DND-41 (cell line): ENCODE measurements at regions not wholly inside any gene's neighbourhood (a gene's known extent, or its start where the extent isn't known, plus 50 kb on each side); places are given as distances from the start of the nearest gene placed in this dataset.

Source experiments
- ATAC-seq: fragments of 200-7000 bp; cut with Tn5 transposase; 3 replicates; pipeline ENCODE4 v1.9.1; 2021; ENCODE audit warnings: low read depth; ENCODE audit not compliant: insufficient read depth
- DNase-seq: peaks from one replicate; pipeline ENCODE4 v3.0.0-alpha.2; 2020
- H2AFZ ChIP-seq: 2 replicates; pipeline ENCODE4 v1.6.0; 2012; ENCODE audit warnings: low read depth, low read length
- H3K27ac ChIP-seq: 2 replicates; pipeline ENCODE4 v1.5.1; 2012; ENCODE audit warnings: low read length, inconsistent platforms
- H3K27me3 ChIP-seq: fragments of 200-600 bp; sonication (generic); 2 replicates; pipeline ENCODE4 v1.6.0; 2012; ENCODE audit warnings: low read length, mild to moderate bottlenecking, inconsistent platforms; ENCODE audit not compliant: insufficient read depth, poor library complexity
- H3K36me3 ChIP-seq: 2 replicates; pipeline ENCODE4 v1.5.1; 2012; ENCODE audit warnings: low read length, inconsistent platforms; ENCODE audit not compliant: insufficient read depth
- H3K4me1 ChIP-seq: 2 replicates; pipeline ENCODE4 v1.5.1; 2012; ENCODE audit warnings: mild to moderate bottlenecking, low read length; ENCODE audit not compliant: insufficient read depth
- H3K4me2 ChIP-seq: 2 replicates; pipeline ENCODE4 v1.6.0; 2012; ENCODE audit warnings: mild to moderate bottlenecking, moderate library complexity, low read length, inconsistent platforms; ENCODE audit not compliant: insufficient read depth
- H3K4me3 ChIP-seq, 2 experiments: fragments of 200-600 bp in 1 of 2; shearing (Covaris generic) in 1 of 2; 2 replicates each; pipeline ENCODE4 v1.5.1; 2012 to 2016; ENCODE audit warnings: inconsistent platforms in 2 of 2, low read length in 2 of 2, mild to moderate bottlenecking in 2 of 2, low read depth in 1 of 2, moderate library complexity in 1 of 2
- H3K79me2 ChIP-seq: 2 replicates; pipeline ENCODE4 v1.6.0; 2012; ENCODE audit warnings: low read length, inconsistent platforms; ENCODE audit not compliant: insufficient read depth
- H3K9ac ChIP-seq: 2 replicates; pipeline ENCODE4 v1.6.0; 2012; ENCODE audit warnings: low read depth, mild to moderate bottlenecking, inconsistent platforms, low read length, moderate library complexity
- H3K9me3 ChIP-seq: 2 replicates; pipeline ENCODE4 v1.5.1; 2012; ENCODE audit warnings: low read length, moderate library complexity, mild to moderate bottlenecking, inconsistent platforms; ENCODE audit not compliant: insufficient read depth, severe bottlenecking
- H4K20me1 ChIP-seq: 2 replicates; pipeline ENCODE4 v1.6.0; 2012; ENCODE audit warnings: low read length; ENCODE audit not compliant: insufficient read depth
- EZH2 ChIP-seq: IDR thresholded peaks from 3 replicates; pipeline ENCODE4 v1.6.1; 2012; ENCODE audit warnings: borderline replicate concordance, low read depth, mild to moderate bottlenecking, moderate library complexity, low read length, inconsistent platforms; ENCODE audit not compliant: severe bottlenecking
- TF ChIP-seq, protein P1 (sequence below): IDR thresholded peaks from 2 replicates; pipeline ENCODE4 v1.5.1; 2012; ENCODE audit warnings: borderline replicate concordance, low read length, moderate library complexity, mild to moderate bottlenecking; ENCODE audit not compliant: poor library complexity, severe bottlenecking; ENCODE audit errors: extremely low read depth

DNA sequence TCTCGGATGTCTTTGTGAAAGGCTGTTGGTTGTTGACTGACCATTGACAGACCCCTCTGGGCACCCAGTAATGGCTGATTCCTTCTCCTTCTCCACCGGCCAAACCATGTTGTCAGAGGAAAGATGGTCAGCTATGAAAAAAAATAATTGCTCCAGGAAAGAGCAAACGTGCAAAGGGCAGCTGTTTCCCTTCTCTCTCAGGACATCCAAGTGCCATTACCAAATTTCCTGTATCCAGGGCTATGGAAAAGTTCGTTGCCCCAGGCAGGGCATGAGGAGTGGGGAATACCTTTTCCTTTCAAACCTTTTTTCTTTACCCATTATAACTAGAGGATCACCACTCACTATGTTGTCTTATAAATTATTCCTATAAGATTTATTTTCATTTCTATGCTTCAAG, 321.5 kb upstream of the HNRNPA3 start:
- no peaks in the 10 kb centered on the region for H3K4me1 ChIP-seq
- no peak overlapping the region for H3K9ac ChIP-seq
- H4K20me1 ChIP-seq = no peaks in the 10 kb centered on the region
- ATAC-seq = no peak
- no peaks in the 10 kb centered on the region for H3K36me3 ChIP-seq
- no peak overlapping the region for H3K4me2 ChIP-seq
- no peak overlapping the region for H2AFZ ChIP-seq
- no peaks in the 10 kb centered on the region for H3K9me3 ChIP-seq
- TF ChIP-seq, protein P1, sequence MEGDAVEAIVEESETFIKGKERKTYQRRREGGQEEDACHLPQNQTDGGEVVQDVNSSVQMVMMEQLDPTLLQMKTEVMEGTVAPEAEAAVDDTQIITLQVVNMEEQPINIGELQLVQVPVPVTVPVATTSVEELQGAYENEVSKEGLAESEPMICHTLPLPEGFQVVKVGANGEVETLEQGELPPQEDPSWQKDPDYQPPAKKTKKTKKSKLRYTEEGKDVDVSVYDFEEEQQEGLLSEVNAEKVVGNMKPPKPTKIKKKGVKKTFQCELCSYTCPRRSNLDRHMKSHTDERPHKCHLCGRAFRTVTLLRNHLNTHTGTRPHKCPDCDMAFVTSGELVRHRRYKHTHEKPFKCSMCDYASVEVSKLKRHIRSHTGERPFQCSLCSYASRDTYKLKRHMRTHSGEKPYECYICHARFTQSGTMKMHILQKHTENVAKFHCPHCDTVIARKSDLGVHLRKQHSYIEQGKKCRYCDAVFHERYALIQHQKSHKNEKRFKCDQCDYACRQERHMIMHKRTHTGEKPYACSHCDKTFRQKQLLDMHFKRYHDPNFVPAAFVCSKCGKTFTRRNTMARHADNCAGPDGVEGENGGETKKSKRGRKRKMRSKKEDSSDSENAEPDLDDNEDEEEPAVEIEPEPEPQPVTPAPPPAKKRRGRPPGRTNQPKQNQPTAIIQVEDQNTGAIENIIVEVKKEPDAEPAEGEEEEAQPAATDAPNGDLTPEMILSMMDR = no peak
- TF ChIP-seq EZH2 = no peak
- no peak for DNase-seq
- H3K27ac ChIP-seq = no peak overlapping the region
- H3K27me3 ChIP-seq = peaks cover 8% of the 10 kb centered on the region
- no peaks in the 10 kb centered on the region for H3K79me2 ChIP-seq
- no peak overlapping the region for H3K4me3 ChIP-seq

GRCh38 chr2:176891857-176892256, 320.7 kb upstream of the HNRNPA3 start:
- H4K20me1 ChIP-seq = no peaks in the 10 kb centered on the region
- no peak overlapping the region for H3K4me2 ChIP-seq
- H3K27me3 ChIP-seq = peaks cover 8% of the 10 kb centered on the region
- H3K4me3 ChIP-seq = no peak overlapping the region
- ATAC-seq (no peak), DNase-seq (no peak)
- H2AFZ ChIP-seq = no peak overlapping the region
- H3K27ac ChIP-seq = no peak overlapping the region
- no peaks in the 10 kb centered on the region for H3K4me1 ChIP-seq
- no peaks in the 10 kb centered on the region for H3K79me2 ChIP-seq
- no peak overlapping the region for H3K9ac ChIP-seq
- TF ChIP-seq, protein P1 = no peak
- TF ChIP-seq EZH2 = no peak
- no peaks in the 10 kb centered on the region for H3K36me3 ChIP-seq
- H3K9me3 ChIP-seq = no peaks in the 10 kb centered on the region

- no peak for DNase-seq
- no peak for ATAC-seq
- no peaks in the 10 kb centered on the region for H3K4me1 ChIP-seq
- H3K79me2 ChIP-seq = no peaks in the 10 kb centered on the region
- no peak overlapping the region for H3K4me2 ChIP-seq
- TF ChIP-seq EZH2 = no peak
- TF ChIP-seq, protein P1 = no peak
- H3K27me3 ChIP-seq = peaks cover 3% of the 10 kb centered on the region
- no peaks in the 10 kb centered on the region for H3K36me3 ChIP-seq
- H4K20me1 ChIP-seq = no peaks in the 10 kb centered on the region
- no peak overlapping the region for H3K27ac ChIP-seq
- H2AFZ ChIP-seq = no peak overlapping the region
- H3K9me3 ChIP-seq = no peaks in the 10 kb centered on the region
- no peak overlapping the region for H3K4me3 ChIP-seq
- H3K9ac ChIP-seq = no peak overlapping the region
These were observed 319.8 kb upstream of the HNRNPA3 start for GRCh38 chr2:176892676-176893226.

DNA sequence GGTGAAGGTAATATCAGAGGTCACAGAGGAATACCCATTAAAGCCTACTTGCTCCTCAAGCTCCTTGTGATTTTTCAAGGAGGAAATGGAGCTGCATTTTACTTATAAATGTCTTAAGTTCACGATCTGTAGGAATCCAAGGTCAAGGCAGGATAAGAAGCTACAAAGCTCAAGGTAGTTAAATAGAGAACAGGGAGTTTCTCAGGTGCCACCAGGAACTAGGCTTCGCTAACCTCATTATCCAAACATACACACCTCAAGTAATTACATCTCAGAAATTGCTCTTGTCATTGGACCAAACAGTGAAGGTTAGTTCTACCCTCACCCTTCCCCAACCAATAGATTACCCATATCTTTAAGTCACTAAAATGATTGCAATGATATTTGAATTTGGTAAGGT, 317.4 kb upstream of the HNRNPA3 start:
- Histone ChIP-seq H3K4me2 (no peak overlapping the region), H3K27me3 (peaks cover 7% of the 10 kb centered on the region), H3K9ac (no peak overlapping the region), H4K20me1 (no peaks in the 10 kb centered on the region), H2AFZ (no peak overlapping the region), H3K79me2 (no peaks in the 10 kb centered on the region), H3K36me3 (no peaks in the 10 kb centered on the region), H3K4me1 (no peaks in the 10 kb centered on the region), H3K9me3 (no peaks in the 10 kb centered on the region), H3K4me3 (no peak overlapping the region), H3K27ac (no peak overlapping the region)
- ATAC-seq = no peak
- TF ChIP-seq, protein P1 = no peak
- TF ChIP-seq EZH2 = no peak
- DNase-seq = no peak
